Karpas-422 (cell line): ENCODE measurements at regions not wholly inside any gene's neighbourhood (a gene's known extent, or its start where the extent isn't known, plus 50 kb on each side); places are given as distances from the start of the nearest gene placed in this dataset.
A peak's percentile ranks its signal among the peaks of the same experiment; 100 is the strongest.

ENCODE experiments used
- DNase-seq: peaks from one replicate; pipeline ENCODE4 v3.0.0-alpha.2; 2015
- H2AFZ ChIP-seq: fragments of 200-600 bp; sonication (generic); 2 replicates; pipeline ENCODE4 v1.6.1; 2014; ENCODE audit warnings: antibody characterized with exemption, low read length, mixed read lengths
- H3K27ac ChIP-seq: fragments of 200-600 bp; sonication (generic); 2 replicates; pipeline ENCODE4 v1.5.1; 2014; ENCODE audit warnings: mild to moderate bottlenecking, low read length, moderate library complexity
- H3K27me3 ChIP-seq: fragments of 200-600 bp; sonication (generic); 2 replicates; pipeline ENCODE4 v1.6.1; 2014; ENCODE audit warnings: low read length, mixed read lengths
- H3K36me3 ChIP-seq: fragments of 200-600 bp; sonication (generic); 2 replicates; pipeline ENCODE4 v1.6.1; 2014; ENCODE audit warnings: low read length, mixed read lengths; ENCODE audit not compliant: insufficient read depth
- H3K4me1 ChIP-seq: fragments of 200-600 bp; sonication (generic); 2 replicates; pipeline ENCODE4 v1.6.1; 2014; ENCODE audit warnings: mild to moderate bottlenecking, low read length, mixed read lengths
- H3K4me2 ChIP-seq: fragments of 200-600 bp; sonication (generic); 2 replicates; pipeline ENCODE4 v1.6.1; 2014; ENCODE audit warnings: low read length, low read depth, mild to moderate bottlenecking; ENCODE audit not compliant: poor library complexity, severe bottlenecking
- H3K4me3 ChIP-seq: fragments of 200-600 bp; sonication (generic); 2 replicates; pipeline ENCODE4 v1.5.1; 2014; ENCODE audit warnings: mild to moderate bottlenecking, antibody characterized with exemption, low read length, mixed read lengths
- H3K79me2 ChIP-seq: fragments of 200-600 bp; sonication (generic); 2 replicates; pipeline ENCODE4 v1.6.1; 2014; ENCODE audit warnings: mild to moderate bottlenecking, low read length, mixed read lengths
- H3K9ac ChIP-seq: fragments of 200-600 bp; sonication (generic); 2 replicates; pipeline ENCODE4 v1.6.0; 2014; ENCODE audit warnings: low read length
- H3K9me2 ChIP-seq: fragments of 200-600 bp; sonication (generic), shearing (Covaris generic); replicated peaks from 2 replicates; pipeline ENCODE4 v1.6.0; 2014; ENCODE audit warnings: mild to moderate bottlenecking, low read length, moderate library complexity; ENCODE audit not compliant: insufficient read depth
- H3K9me3 ChIP-seq: fragments of 300-700, 200-600 bp; sonication (generic); 2 replicates; pipeline ENCODE4 v1.6.1; 2014; ENCODE audit warnings: low read length, mixed read lengths
- H4K20me1 ChIP-seq: fragments of 200-600 bp; sonication (generic); 2 replicates; pipeline ENCODE4 v1.6.1; 2014; ENCODE audit warnings: mild to moderate bottlenecking, antibody characterized with exemption, low read length, low read depth; ENCODE audit not compliant: insufficient read depth

DNA sequence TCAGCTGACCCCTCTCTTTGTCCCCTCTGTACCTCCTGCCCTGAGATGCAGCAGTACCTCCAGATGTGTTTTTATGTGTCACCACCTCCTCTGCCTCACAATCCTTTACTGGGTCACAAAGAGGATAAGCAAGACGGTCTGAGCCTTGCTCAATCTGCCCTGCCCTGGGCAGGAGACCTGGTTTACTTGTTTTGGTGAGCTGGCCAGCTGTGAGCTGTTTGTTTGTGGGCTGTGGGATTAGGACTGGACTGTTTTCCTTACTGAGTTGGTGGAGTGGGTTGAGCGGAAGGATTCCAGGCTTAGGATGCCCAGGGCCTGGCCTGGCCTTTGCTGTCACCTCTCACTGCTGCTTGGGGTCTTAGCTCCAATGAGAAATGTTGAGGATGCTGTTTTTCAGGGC, 299.5 kb downstream of the SRBD1 start:
- Histone ChIP-seq H3K9me2 (no peaks in the 10 kb centered on the region), H3K79me2 (no peaks in the 10 kb centered on the region), H3K4me3 (no peak overlapping the region), H3K27me3 (no peaks in the 10 kb centered on the region), H2AFZ (no peak overlapping the region), H3K9me3 (no peaks in the 10 kb centered on the region), H3K36me3 (no peaks in the 10 kb centered on the region), H3K4me1 (no peaks in the 10 kb centered on the region), H3K27ac (no peak overlapping the region), H3K9ac (no peak overlapping the region), H4K20me1 (no peaks in the 10 kb centered on the region), H3K4me2 (no peak overlapping the region)
- DNase-seq, result no peak

DNA sequence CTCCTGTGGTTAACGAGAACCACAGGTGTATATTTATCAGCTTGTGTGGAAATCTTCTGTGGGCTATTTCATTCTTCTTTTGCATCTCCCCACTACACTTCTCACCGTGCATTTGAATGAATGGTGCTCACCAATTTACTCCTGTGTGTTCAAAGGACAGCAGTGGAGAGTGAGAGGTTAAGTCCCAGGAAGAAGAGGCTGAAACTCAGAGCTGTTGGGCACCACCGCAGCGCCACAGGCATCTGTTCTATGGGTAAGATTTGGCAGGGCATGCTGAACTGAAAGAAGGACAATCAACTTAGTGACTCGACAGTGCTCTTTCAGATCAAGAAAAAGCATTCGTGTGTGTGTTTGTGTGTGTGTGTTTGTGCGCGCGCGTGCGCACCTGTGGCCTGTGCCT, 297.9 kb upstream of the SIX2 start:
- no peak overlapping the region for H3K4me2 ChIP-seq
- no peak overlapping the region for H3K27ac ChIP-seq
- no peak for DNase-seq
- peaks cover 10% of the 10 kb centered on the region for H3K4me1 ChIP-seq
- H3K9ac ChIP-seq, result no peak overlapping the region
- no peaks in the 10 kb centered on the region for H3K36me3 ChIP-seq
- no peak overlapping the region for H2AFZ ChIP-seq
- H3K9me3 ChIP-seq, result no peaks in the 10 kb centered on the region
- H3K9me2 ChIP-seq, result no peaks in the 10 kb centered on the region
- H3K79me2 ChIP-seq, result no peaks in the 10 kb centered on the region
- no peak overlapping the region for H3K4me3 ChIP-seq
- H3K27me3 ChIP-seq, result no peaks in the 10 kb centered on the region
- no peaks in the 10 kb centered on the region for H4K20me1 ChIP-seq

DNA sequence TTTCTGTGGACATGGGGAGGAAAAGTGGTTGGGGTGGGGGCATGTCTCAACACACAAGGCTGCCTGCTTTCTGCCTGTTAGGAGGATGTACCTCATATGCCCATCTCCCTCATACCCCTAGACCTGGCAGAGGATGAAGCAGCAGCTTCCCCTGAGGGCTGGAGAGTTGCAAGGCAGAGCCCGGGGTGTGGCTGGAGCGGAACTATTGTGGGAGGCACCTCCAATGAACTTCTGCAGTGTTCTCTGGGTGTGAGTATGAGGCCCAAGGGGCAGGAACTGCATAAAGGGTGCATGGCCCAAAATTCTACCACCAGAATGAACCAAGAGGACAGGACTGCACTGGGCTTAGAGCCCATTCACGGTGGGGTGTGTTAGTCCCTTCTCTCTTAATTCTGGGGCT, 296.3 kb upstream of the SIX2 start:
- Histone ChIP-seq H3K36me3 (no peaks in the 10 kb centered on the region), H3K4me3 (no peak overlapping the region), H3K27ac (no peak overlapping the region), H3K4me2 (no peak overlapping the region), H3K9me3 (no peaks in the 10 kb centered on the region), H3K9ac (no peak overlapping the region), H3K27me3 (no peaks in the 10 kb centered on the region), H3K9me2 (no peaks in the 10 kb centered on the region), H2AFZ (no peak overlapping the region), H3K79me2 (no peaks in the 10 kb centered on the region), H4K20me1 (no peaks in the 10 kb centered on the region), H3K4me1 (peaks cover 23% of the 10 kb centered on the region)
- no peak for DNase-seq

DNA sequence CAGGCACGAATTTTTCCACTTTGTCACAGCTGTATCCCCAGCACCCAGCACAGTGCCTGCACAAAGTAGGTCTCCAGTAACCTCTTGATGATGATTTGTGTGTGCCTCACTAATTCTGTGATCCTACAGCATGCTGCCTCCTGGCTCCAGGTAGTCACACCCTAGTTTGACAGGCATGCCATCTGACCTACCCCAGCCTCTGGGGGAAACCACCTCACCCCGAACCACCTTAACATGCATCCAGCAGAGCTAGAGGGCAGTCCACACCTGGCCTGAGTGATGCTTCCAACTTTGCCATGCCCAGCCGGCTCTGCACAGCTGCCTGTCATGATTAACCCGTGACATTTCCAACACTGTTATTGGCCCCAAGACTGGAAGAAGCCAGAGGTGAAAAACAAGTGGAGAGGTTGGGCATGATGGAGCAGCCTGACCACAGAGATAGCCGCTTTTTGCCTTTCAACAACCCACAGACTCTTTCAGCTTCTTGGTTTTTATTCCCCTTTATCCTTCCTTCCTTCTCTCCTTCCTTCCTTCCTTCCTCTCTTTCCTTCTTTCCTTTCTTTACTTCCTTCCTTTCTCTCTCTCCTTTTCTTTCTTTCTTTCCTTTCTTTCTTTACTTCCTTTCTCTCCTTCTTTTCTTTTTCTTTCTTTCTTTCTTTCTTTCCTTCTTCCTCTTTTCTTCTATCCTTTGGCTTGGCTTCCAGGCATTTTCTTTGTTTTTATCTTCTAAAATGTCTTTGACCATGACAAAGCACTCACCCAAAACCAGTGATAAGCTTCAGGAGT, 294.4 kb upstream of the SIX2 start:
- Histone ChIP-seq H2AFZ (no peak overlapping the region), H3K27ac (no peak overlapping the region), H3K36me3 (no peaks in the 10 kb centered on the region), H4K20me1 (no peaks in the 10 kb centered on the region), H3K4me2 (no peak overlapping the region), H3K9me3 (no peaks in the 10 kb centered on the region), H3K4me3 (no peak overlapping the region), H3K9me2 (no peaks in the 10 kb centered on the region), H3K9ac (no peak overlapping the region), H3K79me2 (no peaks in the 10 kb centered on the region), H3K4me1 (peaks cover 37% of the 10 kb centered on the region), H3K27me3 (no peaks in the 10 kb centered on the region)
- no peak for DNase-seq

DNA sequence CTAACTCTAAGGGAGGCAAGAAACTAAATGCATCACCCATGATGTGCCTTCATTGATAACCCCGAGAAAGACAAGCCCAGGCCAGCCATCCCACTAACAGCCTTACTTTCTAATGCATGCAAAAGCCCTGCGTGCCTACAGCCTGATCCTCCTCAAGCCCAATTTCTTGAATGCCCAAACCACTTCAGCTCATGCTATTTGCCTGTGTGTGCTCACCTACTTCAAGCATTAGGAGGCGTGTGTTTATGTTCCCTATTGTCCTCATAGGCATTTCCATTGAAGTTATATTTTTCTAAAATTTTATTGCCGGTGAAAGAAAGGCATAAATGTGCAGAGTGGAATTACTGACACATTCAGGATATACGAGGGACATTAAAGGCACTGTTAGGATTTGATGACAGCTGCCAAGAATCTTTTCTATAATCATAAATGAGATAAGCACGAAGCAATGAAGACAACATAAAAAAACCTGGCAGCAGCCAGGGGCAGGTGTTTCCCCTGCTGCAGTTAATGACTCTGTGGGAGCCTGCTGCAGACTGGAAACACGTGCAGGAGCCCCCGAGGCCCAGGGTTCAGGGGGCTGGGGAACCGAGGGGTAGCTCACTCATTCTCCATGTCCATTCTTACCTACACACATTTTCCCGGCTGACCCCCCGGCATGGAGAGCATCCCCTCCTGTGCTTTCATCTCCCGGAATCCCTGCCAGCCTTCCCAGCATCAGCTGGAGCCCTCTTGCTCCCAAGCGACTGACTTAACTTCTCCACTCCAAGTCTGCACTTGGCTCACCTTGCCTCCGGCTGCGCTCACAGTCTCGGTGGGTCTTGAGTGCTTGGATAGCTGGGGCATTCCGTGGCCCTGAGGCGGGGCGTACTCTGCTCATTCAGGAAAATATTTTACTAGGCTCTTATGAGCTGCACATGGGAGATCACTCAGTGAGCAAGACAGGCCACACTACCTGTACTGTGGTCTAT, 292.3 kb upstream of the SIX2 start:
- Histone ChIP-seq H3K4me3 (no peak overlapping the region), H3K27me3 (no peaks in the 10 kb centered on the region), H3K4me1 (peaks cover 37% of the 10 kb centered on the region), H3K9me3 (no peaks in the 10 kb centered on the region), H3K27ac (no peak overlapping the region), H3K9ac (no peak overlapping the region; the same call in 1 of the 2 replicates), H3K36me3 (no peaks in the 10 kb centered on the region), H4K20me1 (no peaks in the 10 kb centered on the region), H3K4me2 (no peak overlapping the region), H3K9me2 (no peaks in the 10 kb centered on the region), H2AFZ (peak overlapping the region; percentile 46; the same call in 1 of the 2 replicates), H3K79me2 (no peaks in the 10 kb centered on the region)
- no peak for DNase-seq

GRCh38 chr2:45300026-45300750, 290.9 kb upstream of the SIX2 start:
- peak overlapping the region; percentile 38 for H3K4me2 ChIP-seq
- no peaks in the 10 kb centered on the region for H3K9me2 ChIP-seq
- H3K79me2 ChIP-seq, result no peaks in the 10 kb centered on the region
- no peaks in the 10 kb centered on the region for H4K20me1 ChIP-seq
- no peaks in the 10 kb centered on the region for H3K36me3 ChIP-seq
- H3K27ac ChIP-seq, result no peak overlapping the region
- H2AFZ ChIP-seq, result peak overlapping the region; percentile 48; the same call in 1 of the 2 replicates
- H3K4me1 ChIP-seq, result peaks cover 37% of the 10 kb centered on the region
- no peak overlapping the region for H3K4me3 ChIP-seq
- no peaks in the 10 kb centered on the region for H3K9me3 ChIP-seq
- H3K27me3 ChIP-seq, result no peaks in the 10 kb centered on the region
- peak; percentile 74 for DNase-seq
- H3K9ac ChIP-seq, result peak overlapping the region; percentile 29

- H3K4me1 ChIP-seq, result peaks cover 32% of the 10 kb centered on the region
- no peak for DNase-seq
- H3K4me2 ChIP-seq, result no peak overlapping the region
- no peak overlapping the region for H3K4me3 ChIP-seq
- peak overlapping the region; percentile 29; the same call in 1 of the 2 replicates for H3K9ac ChIP-seq
- H3K27me3 ChIP-seq, result no peaks in the 10 kb centered on the region
- H3K36me3 ChIP-seq, result no peaks in the 10 kb centered on the region
- H3K27ac ChIP-seq, result no peak overlapping the region
- no peaks in the 10 kb centered on the region for H3K79me2 ChIP-seq
- no peaks in the 10 kb centered on the region for H4K20me1 ChIP-seq
- H3K9me3 ChIP-seq, result no peaks in the 10 kb centered on the region
- H2AFZ ChIP-seq, result peak overlapping the region; percentile 48; the same call in 1 of the 2 replicates
- H3K9me2 ChIP-seq, result no peaks in the 10 kb centered on the region
Measured at GRCh38 chr2:45299361-45299760, 290.1 kb upstream of the SIX2 start.
